NCI-H69 (cell line): ENCODE measurements at regions not wholly inside any gene's neighbourhood (a gene's known extent, or its start where the extent isn't known, plus 50 kb on each side); places are given as distances from the start of the nearest gene placed in this dataset.
A peak's percentile ranks its signal among the peaks of the same experiment; 100 is the strongest.
"Not testable (repeated sequence)": the region's sequence is repeated elsewhere in the genome, so short reads cannot be mapped to it uniquely, and the experiment has no call there.

Source experiments
- DNase-seq: peaks from one replicate; lab custom pipeline; 2025; lab: John Stamatoyannopoulos, UW

GRCh38 chr6:57860481-57861315 is 543.3 kb downstream of the PRIM2 start:
- peak; percentile 3 for DNase-seq

- DNase-seq = peak; percentile 33
These were observed 552.7 kb downstream of the PRIM2 start for GRCh38 chr6:57870083-57870482.

- not testable (repeated sequence) for DNase-seq
These were observed 556.0 kb downstream of the PRIM2 start for GRCh38 chr6:57873424-57873823.

- DNase-seq = not testable (repeated sequence)
These were observed 559.2 kb downstream of the PRIM2 start for GRCh38 chr6:57876659-57877058.

- DNase-seq = not testable (repeated sequence)
These were observed 560.3 kb downstream of the PRIM2 start for GRCh38 chr6:57877729-57878128.

GRCh38 chr6:57878792-57879191 is 561.4 kb downstream of the PRIM2 start:
- DNase-seq = not testable (repeated sequence)

- DNase-seq = not testable (repeated sequence)
These were observed 581.4 kb downstream of the PRIM2 start for GRCh38 chr6:57898850-57899249.

- not testable (repeated sequence) for DNase-seq
These were observed 583.4 kb downstream of the PRIM2 start for GRCh38 chr6:57900687-57901399.

- DNase-seq = not testable (repeated sequence)
These were observed 584.0 kb downstream of the PRIM2 start for GRCh38 chr6:57901445-57901844.

- DNase-seq = not testable (repeated sequence)
These were observed 586.9 kb downstream of the PRIM2 start for GRCh38 chr6:57904356-57904755.

GRCh38 chr6:57915300-57915699 is 597.9 kb downstream of the PRIM2 start:
- DNase-seq = not testable (repeated sequence)

- DNase-seq = not testable (repeated sequence)
These were observed 625.5 kb downstream of the PRIM2 start for GRCh38 chr6:57942966-57943365.

GRCh38 chr6:57946084-57946768 is 628.8 kb downstream of the PRIM2 start:
- DNase-seq = not testable (repeated sequence)

GRCh38 chr6:57946769-57947091 is 629.3 kb downstream of the PRIM2 start:
- not testable (repeated sequence) for DNase-seq

- not testable (repeated sequence) for DNase-seq
These were observed 631.1 kb downstream of the PRIM2 start for GRCh38 chr6:57948481-57948880.

GRCh38 chr6:57950430-57950829 is 633.0 kb downstream of the PRIM2 start:
- DNase-seq = not testable (repeated sequence)

GRCh38 chr6:57966757-57967156 is 649.3 kb downstream of the PRIM2 start:
- DNase-seq = not testable (repeated sequence)

GRCh38 chr6:57971956-57972355 is 654.5 kb downstream of the PRIM2 start:
- not testable (repeated sequence) for DNase-seq

GRCh38 chr6:57974653-57975052 is 657.2 kb downstream of the PRIM2 start:
- DNase-seq = no peak

GRCh38 chr6:57975127-57975526 is 657.7 kb downstream of the PRIM2 start:
- not testable (repeated sequence) for DNase-seq

- DNase-seq = not testable (repeated sequence)
These were observed 658.9 kb downstream of the PRIM2 start for GRCh38 chr6:57976371-57976770.

GRCh38 chr6:57983603-57984002 is 666.2 kb downstream of the PRIM2 start:
- DNase-seq = peak; percentile 16
